ENCODE measurements at regions not wholly inside any gene's neighbourhood (a gene's known extent, or its start where the extent isn't known, plus 50 kb on each side); places are given as distances from the start of the nearest gene placed in this dataset.

DNA sequence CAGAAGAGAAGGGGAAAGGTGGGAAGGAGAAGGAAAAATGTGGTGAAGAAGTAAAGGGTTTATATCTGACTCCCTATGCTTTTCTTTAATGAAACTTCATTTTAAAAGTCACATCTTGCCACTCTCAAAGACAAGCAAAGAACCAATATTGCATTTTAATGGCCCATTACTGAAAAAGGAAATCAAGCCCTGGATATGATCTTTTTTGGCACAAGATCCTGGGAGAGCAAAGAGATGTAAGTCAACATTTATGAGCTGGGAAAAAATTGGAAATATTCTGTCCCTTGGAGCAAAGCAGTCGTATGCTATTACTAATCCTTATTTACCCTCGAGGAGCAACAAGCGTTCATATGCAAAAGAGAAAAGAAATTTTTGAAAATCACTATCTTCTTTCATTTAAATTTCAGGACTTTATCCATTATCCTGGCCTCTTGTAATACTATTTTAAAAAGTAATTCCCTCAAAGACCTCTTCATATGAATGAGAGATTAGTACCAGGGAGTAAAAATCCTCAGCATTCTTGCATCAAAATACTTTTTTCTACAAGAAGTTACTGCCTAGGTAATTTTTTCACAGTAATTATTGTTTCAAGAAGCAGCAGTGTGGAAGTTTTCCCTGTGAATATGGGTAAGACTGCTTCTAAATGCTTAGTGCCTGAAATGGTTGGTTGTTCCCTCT, 435.3 kb upstream of the PDZRN3 start:
- peaks cover 35% of the 10 kb centered on the region for H3K27me3 Mint-ChIP-seq (ENCODE audit: unreplicated experiment)
- H3K4me3 Mint-ChIP-seq (ENCODE audit: unreplicated experiment) = no peak overlapping the region

DNA sequence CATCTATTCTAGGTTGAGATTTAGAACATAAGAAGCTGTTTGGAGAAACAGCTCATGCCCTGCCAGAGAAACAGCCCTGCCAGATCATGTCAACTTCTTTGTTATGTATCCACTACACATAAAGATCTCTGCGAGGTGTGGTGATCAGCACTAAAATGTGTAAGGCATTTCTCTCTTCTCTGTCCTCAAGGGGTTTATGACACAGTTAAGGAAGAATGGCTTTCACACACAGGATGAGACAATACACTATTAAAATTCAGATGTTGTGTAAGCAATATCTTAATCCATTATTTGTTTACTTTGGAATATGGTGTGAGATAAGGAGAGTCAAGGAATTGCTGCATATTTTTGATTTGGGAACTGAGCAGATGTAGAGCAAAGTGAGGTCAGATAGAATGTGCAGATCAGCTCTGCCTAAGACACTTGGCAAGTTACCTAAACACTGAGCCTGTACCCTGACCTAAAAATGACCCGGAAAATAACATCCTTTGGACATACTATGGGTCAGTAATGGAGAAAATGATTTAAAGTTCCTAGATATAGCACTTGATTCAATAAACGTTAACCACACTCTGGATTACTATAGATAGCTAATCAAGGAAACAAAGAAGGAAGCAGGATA, 434.7 kb upstream of the PDZRN3 start:
- DNase-seq (ENCODE audit: extremely low spot score, unreplicated experiment) = no peak
- H3K27ac Mint-ChIP-seq (ENCODE audit: unreplicated experiment) = no peak overlapping the region
- peaks cover 35% of the 10 kb centered on the region for H3K27me3 Mint-ChIP-seq (ENCODE audit: unreplicated experiment)
- H3K36me3 Mint-ChIP-seq (ENCODE audit: unreplicated experiment) = no peaks in the 10 kb centered on the region
- TF ChIP-seq, protein P1, sequence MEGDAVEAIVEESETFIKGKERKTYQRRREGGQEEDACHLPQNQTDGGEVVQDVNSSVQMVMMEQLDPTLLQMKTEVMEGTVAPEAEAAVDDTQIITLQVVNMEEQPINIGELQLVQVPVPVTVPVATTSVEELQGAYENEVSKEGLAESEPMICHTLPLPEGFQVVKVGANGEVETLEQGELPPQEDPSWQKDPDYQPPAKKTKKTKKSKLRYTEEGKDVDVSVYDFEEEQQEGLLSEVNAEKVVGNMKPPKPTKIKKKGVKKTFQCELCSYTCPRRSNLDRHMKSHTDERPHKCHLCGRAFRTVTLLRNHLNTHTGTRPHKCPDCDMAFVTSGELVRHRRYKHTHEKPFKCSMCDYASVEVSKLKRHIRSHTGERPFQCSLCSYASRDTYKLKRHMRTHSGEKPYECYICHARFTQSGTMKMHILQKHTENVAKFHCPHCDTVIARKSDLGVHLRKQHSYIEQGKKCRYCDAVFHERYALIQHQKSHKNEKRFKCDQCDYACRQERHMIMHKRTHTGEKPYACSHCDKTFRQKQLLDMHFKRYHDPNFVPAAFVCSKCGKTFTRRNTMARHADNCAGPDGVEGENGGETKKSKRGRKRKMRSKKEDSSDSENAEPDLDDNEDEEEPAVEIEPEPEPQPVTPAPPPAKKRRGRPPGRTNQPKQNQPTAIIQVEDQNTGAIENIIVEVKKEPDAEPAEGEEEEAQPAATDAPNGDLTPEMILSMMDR (IDR thresholded peaks at IDR 0.05) = no peak
- no peaks in the 10 kb centered on the region for H3K4me1 Mint-ChIP-seq (ENCODE audit: unreplicated experiment)
- H3K9me3 Mint-ChIP-seq (ENCODE audit: unreplicated experiment) = no peaks in the 10 kb centered on the region
- no peak overlapping the region for H3K4me3 Mint-ChIP-seq (ENCODE audit: unreplicated experiment)

More for the DNA sequence above, 435.3 kb upstream of the PDZRN3 start:
- Mint-ChIP-seq H3K9me3 (ENCODE audit: unreplicated experiment) (no peaks in the 10 kb centered on the region), H3K27ac (ENCODE audit: unreplicated experiment) (no peak overlapping the region), H3K4me1 (ENCODE audit: unreplicated experiment) (no peaks in the 10 kb centered on the region), H3K36me3 (ENCODE audit: unreplicated experiment) (no peaks in the 10 kb centered on the region)
- no peak for DNase-seq (ENCODE audit: extremely low spot score, unreplicated experiment)
- TF ChIP-seq, protein P1 (IDR thresholded peaks at IDR 0.05) = no peak

DNA sequence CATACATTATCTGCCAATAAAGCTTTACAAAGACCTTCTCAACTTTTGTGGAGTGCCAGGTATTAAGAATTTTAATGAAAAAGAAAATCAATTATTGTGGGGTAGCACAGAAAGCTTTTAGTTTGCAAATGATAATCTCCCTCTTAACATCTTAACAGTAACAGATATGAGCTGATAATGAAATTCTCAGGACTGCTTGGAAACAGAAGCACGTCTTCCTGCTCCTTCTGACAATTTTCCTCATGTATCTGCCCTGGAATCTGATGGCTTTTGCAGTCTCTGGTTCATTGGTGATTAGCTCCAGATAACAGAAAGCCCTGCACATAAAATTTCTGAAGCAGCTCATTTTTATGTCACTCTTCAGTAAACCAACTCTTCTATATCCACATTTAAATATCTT, 432.4 kb upstream of the PDZRN3 start:
- no peaks in the 10 kb centered on the region for H3K36me3 Mint-ChIP-seq (ENCODE audit: unreplicated experiment)
- DNase-seq (ENCODE audit: extremely low spot score, unreplicated experiment) = no peak
- no peaks in the 10 kb centered on the region for H3K9me3 Mint-ChIP-seq (ENCODE audit: unreplicated experiment)
- TF ChIP-seq, protein P1 (IDR thresholded peaks at IDR 0.05) = no peak
- no peaks in the 10 kb centered on the region for H3K4me1 Mint-ChIP-seq (ENCODE audit: unreplicated experiment)
- H3K4me3 Mint-ChIP-seq (ENCODE audit: unreplicated experiment) = no peak overlapping the region
- H3K27ac Mint-ChIP-seq (ENCODE audit: unreplicated experiment) = no peak overlapping the region
- H3K27me3 Mint-ChIP-seq (ENCODE audit: unreplicated experiment) = peaks cover 25% of the 10 kb centered on the region

DNA sequence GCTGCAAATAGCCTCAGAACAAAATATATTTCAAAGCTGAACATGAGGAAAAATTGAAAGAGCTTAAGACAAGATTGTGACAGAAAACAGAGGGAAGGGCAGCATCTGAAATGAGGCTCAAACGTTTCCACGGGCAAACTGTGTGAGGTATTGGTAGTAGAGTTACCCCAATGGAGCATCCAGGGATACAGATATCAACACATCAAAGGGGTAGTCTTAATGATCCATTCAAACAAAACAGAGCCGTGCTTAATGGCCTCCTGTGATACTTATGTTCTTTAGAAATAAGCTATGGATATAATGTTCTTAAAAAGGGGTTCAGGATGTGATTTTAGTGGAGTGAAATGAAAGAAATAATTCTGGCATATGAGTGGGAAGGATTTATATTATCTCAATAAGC, 430.3 kb upstream of the PDZRN3 start:
- Mint-ChIP-seq H3K4me3 (ENCODE audit: unreplicated experiment) (no peak overlapping the region), H3K36me3 (ENCODE audit: unreplicated experiment) (no peaks in the 10 kb centered on the region), H3K27me3 (ENCODE audit: unreplicated experiment) (peaks cover 18% of the 10 kb centered on the region), H3K27ac (ENCODE audit: unreplicated experiment) (no peak overlapping the region), H3K9me3 (ENCODE audit: unreplicated experiment) (no peaks in the 10 kb centered on the region), H3K4me1 (ENCODE audit: unreplicated experiment) (no peaks in the 10 kb centered on the region)
- no peak for DNase-seq (ENCODE audit: extremely low spot score, unreplicated experiment)
- TF ChIP-seq, protein P1 (IDR thresholded peaks at IDR 0.05) = no peak

DNA sequence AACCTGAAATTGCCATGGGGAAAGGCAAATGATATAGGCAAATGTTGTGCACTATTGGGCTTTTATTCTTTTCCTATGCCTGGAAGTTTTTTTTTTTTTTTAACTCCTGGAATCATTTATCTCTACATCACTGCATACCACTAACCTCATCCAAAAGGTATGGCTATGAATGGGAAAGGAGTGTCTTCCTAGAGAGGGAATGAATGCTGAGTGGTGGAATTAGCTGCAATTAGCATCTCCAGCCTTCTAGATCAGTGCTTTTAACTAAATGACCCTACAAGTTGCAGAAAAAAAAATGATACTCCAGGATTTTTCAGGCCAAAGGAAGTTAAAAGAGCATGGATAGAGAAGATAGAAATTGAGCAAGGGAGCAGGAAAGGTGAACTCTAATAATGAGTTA, 429.8 kb upstream of the PDZRN3 start:
- no peak for DNase-seq (ENCODE audit: extremely low spot score, unreplicated experiment)
- peaks cover 13% of the 10 kb centered on the region for H3K27me3 Mint-ChIP-seq (ENCODE audit: unreplicated experiment)
- H3K36me3 Mint-ChIP-seq (ENCODE audit: unreplicated experiment) = no peaks in the 10 kb centered on the region
- TF ChIP-seq, protein P1 (IDR thresholded peaks at IDR 0.05) = no peak
- H3K27ac Mint-ChIP-seq (ENCODE audit: unreplicated experiment) = no peak overlapping the region
- H3K4me3 Mint-ChIP-seq (ENCODE audit: unreplicated experiment) = no peak overlapping the region
- H3K9me3 Mint-ChIP-seq (ENCODE audit: unreplicated experiment) = no peaks in the 10 kb centered on the region
- H3K4me1 Mint-ChIP-seq (ENCODE audit: unreplicated experiment) = no peaks in the 10 kb centered on the region

Data from osteocyte (in vitro differentiated cells).